ENCODE measurements at regions not wholly inside any gene's neighbourhood (a gene's known extent, or its start where the extent isn't known, plus 50 kb on each side); places are given as distances from the start of the nearest gene placed in this dataset.

- TF ChIP-seq SP1 (IDR thresholded peaks at IDR 0.05) (no peak), SUZ12 (IDR thresholded peaks at IDR 0.05) (no peak), BHLHE40 (IDR thresholded peaks at IDR 0.05; ENCODE audit: borderline replicate concordance) (no peak), FOXK2 (IDR thresholded peaks at IDR 0.05) (no peak), FOXA1 (IDR thresholded peaks at IDR 0.05) (no peak), ARNT (IDR thresholded peaks at IDR 0.05) (no peak), NFRKB (IDR thresholded peaks at IDR 0.05) (no peak), ZNF384 (IDR thresholded peaks at IDR 0.05) (no peak), ELF4 (IDR thresholded peaks at IDR 0.05) (no peak), FOXM1 (IDR thresholded peaks at IDR 0.05; ENCODE audit: borderline replicate concordance) (no peak), TARDBP (IDR thresholded peaks at IDR 0.05) (no peak), L3MBTL2 (conservative IDR thresholded peaks at IDR 0.05) (no peak), HDGF (IDR thresholded peaks at IDR 0.05; ENCODE audit: borderline replicate concordance) (no peak)
- TF ChIP-seq, protein P1, sequence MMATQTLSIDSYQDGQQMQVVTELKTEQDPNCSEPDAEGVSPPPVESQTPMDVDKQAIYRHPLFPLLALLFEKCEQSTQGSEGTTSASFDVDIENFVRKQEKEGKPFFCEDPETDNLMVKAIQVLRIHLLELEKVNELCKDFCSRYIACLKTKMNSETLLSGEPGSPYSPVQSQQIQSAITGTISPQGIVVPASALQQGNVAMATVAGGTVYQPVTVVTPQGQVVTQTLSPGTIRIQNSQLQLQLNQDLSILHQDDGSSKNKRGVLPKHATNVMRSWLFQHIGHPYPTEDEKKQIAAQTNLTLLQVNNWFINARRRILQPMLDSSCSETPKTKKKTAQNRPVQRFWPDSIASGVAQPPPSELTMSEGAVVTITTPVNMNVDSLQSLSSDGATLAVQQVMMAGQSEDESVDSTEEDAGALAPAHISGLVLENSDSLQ (IDR thresholded peaks at IDR 0.05): no peak
Observed at GRCh38 chr20:40875116-40876085, 153.2 kb upstream of the TOP1 start.
